IMR-90 (cell line): ENCODE measurements at regions not wholly inside any gene's neighbourhood (a gene's known extent, or its start where the extent isn't known, plus 50 kb on each side); places are given as distances from the start of the nearest gene placed in this dataset.
A peak's percentile ranks its signal among the peaks of the same experiment; 100 is the strongest.

Experiments
- ATAC-seq: fragments of 200-7000 bp; cut with Tn5 transposase; 2 replicates; pipeline ENCODE4 v1.9.1; 2020; ENCODE audit warnings: low read depth, mild to moderate bottlenecking, moderate library complexity
- BruUV-seq: library from RNA; stranded (reverse); fragments of 400-500 nt; replicated peaks from 2 replicates; lab custom pipeline; 2021; lab: Mats Ljungman, UMichigan
- CTCF ChIA-PET: fragments of 300-600 bp; formaldehyde crosslinking; extraction: SDS; loops from one replicate; lab custom pipeline; 2021; ENCODE audit warnings: antibody characterized with exemption; lab: Yijun Ruan, JAX
- POLR2A ChIA-PET: fragments of 300-600 bp; sonication (Branson Sonifier 250); formaldehyde crosslinking; loops from one replicate; lab custom pipeline; 2022; ENCODE audit warnings: antibody characterized with exemption; ENCODE audit not compliant: unreplicated experiment; lab: Charles Lee
- DNase-seq: peaks from one replicate; pipeline ENCODE4 v3.0.0; 2013
- H2AFZ ChIP-seq: replicated peaks from 2 replicates; pipeline ENCODE3; 2013; ENCODE audit warnings: low read length, mild to moderate bottlenecking; ENCODE audit not compliant: poor library complexity
- H2AK5ac ChIP-seq: 2 replicates; pipeline ENCODE4 v1.6.1; 2013; ENCODE audit warnings: low read depth, low read length, inconsistent platforms
- H2AK9ac ChIP-seq: replicated peaks from 2 replicates; pipeline ENCODE3; 2013; ENCODE audit warnings: mild to moderate bottlenecking, low read depth, low read length, moderate library complexity; ENCODE audit not compliant: poor library complexity
- H2BK120ac ChIP-seq: 2 replicates; pipeline ENCODE4 v1.6.1; 2013; ENCODE audit warnings: low read depth, low read length, inconsistent platforms
- H2BK15ac ChIP-seq: 3 replicates; pipeline ENCODE4 v1.6.1; 2013; ENCODE audit warnings: low read depth, low read length, inconsistent platforms
- H2BK20ac ChIP-seq: 2 replicates; pipeline ENCODE4 v1.6.1; 2013; ENCODE audit warnings: low read depth, mild to moderate bottlenecking, inconsistent platforms, low read length, moderate library complexity
- H2BK5ac ChIP-seq: 2 replicates; pipeline ENCODE4 v1.6.1; 2013; ENCODE audit warnings: mild to moderate bottlenecking, low read depth, low read length, inconsistent platforms; ENCODE audit not compliant: poor library complexity, severe bottlenecking
- H3K14ac ChIP-seq: replicated peaks from 2 replicates; pipeline ENCODE4 v1.6.1; 2013; ENCODE audit warnings: low read depth, low read length, inconsistent platforms
- H3K18ac ChIP-seq: 2 replicates; pipeline ENCODE4 v1.6.1; 2013; ENCODE audit warnings: low read depth, low read length, control low read depth
- H3K23ac ChIP-seq: 2 replicates; pipeline ENCODE4 v1.6.1; 2013; ENCODE audit warnings: low read depth, low read length, inconsistent platforms
- H3K27ac ChIP-seq: 2 replicates; pipeline ENCODE4 v1.5.1; 2013; ENCODE audit warnings: mild to moderate bottlenecking, control low read depth, low read length; ENCODE audit not compliant: insufficient read depth
- H3K27me3 ChIP-seq: 2 replicates; pipeline ENCODE4 v1.6.1; 2013; ENCODE audit warnings: low read length; ENCODE audit not compliant: control insufficient read depth, insufficient read depth
- H3K36me3 ChIP-seq: 2 replicates; pipeline ENCODE4 v1.6.1; 2013; ENCODE audit warnings: low read length, mixed read lengths; ENCODE audit not compliant: control insufficient read depth, insufficient read depth
- H3K4ac ChIP-seq: 2 replicates; pipeline ENCODE4 v1.6.1; 2013; ENCODE audit warnings: low read depth, low read length, inconsistent platforms
- H3K4me1 ChIP-seq: 2 replicates; pipeline ENCODE4 v1.6.1; 2013; ENCODE audit warnings: low read length, mixed read lengths; ENCODE audit not compliant: control insufficient read depth, insufficient read depth
- H3K4me2 ChIP-seq: 2 replicates; pipeline ENCODE4 v1.6.1; 2013; ENCODE audit warnings: low read depth, mild to moderate bottlenecking, control low read depth, low read length, moderate library complexity
- H3K4me3 ChIP-seq: 2 replicates; pipeline ENCODE4 v1.5.1; 2013; ENCODE audit warnings: low read depth, mild to moderate bottlenecking, control low read depth, low read length, moderate library complexity; ENCODE audit not compliant: insufficient read depth
- H3K56ac ChIP-seq: 2 replicates; pipeline ENCODE4 v1.6.1; 2013; ENCODE audit warnings: low read length, inconsistent platforms; ENCODE audit not compliant: insufficient read depth; ENCODE audit errors: extremely low read depth
- H3K79me1 ChIP-seq, 2 experiments: 2 replicates each; pipeline ENCODE4 v1.6.1; 2013; ENCODE audit warnings: low read length in 2 of 2, inconsistent platforms in 1 of 2, low read depth in 1 of 2
- H3K9ac ChIP-seq: 2 replicates; pipeline ENCODE4 v1.6.1; 2013; ENCODE audit warnings: low read depth, low read length, control low read depth
- H3K9me1 ChIP-seq: 2 replicates; pipeline ENCODE4 v1.6.1; 2013; ENCODE audit warnings: low read length, inconsistent platforms; ENCODE audit not compliant: insufficient read depth
- H3K9me3 ChIP-seq: 2 replicates; pipeline ENCODE4 v1.6.1; 2013; ENCODE audit warnings: low read length; ENCODE audit not compliant: control insufficient read depth, insufficient read depth
- H4K20me1 ChIP-seq: 2 replicates; pipeline ENCODE4 v1.6.1; 2013; ENCODE audit warnings: low read length, inconsistent platforms; ENCODE audit not compliant: insufficient read depth
- H4K5ac ChIP-seq: 2 replicates; pipeline ENCODE4 v1.6.1; 2013; ENCODE audit warnings: mild to moderate bottlenecking, low read depth, low read length, control low read depth
- H4K8ac ChIP-seq, 2 experiments: 2 replicates each; pipeline ENCODE4 v1.6.1; 2013; ENCODE audit warnings: low read depth in 2 of 2, low read length in 2 of 2, control low read depth in 1 of 2, inconsistent platforms in 1 of 2
- H4K91ac ChIP-seq: 2 replicates; pipeline ENCODE4 v1.6.1; 2013; ENCODE audit warnings: low read depth, low read length, inconsistent platforms; ENCODE audit not compliant: insufficient read depth
- BHLHE40 ChIP-seq: fragments of 150-350 bp; IDR thresholded peaks from 2 replicates; pipeline ENCODE4 v1.6.1; 2016; ENCODE audit warnings: mild to moderate bottlenecking, low read depth, low read length
- CEBPB ChIP-seq: IDR thresholded peaks from 2 replicates; pipeline ENCODE4 v1.6.1; 2012; ENCODE audit warnings: low read depth, low read length, improper control_type of control experiment
- CHD1 ChIP-seq: IDR thresholded peaks from 2 replicates; pipeline ENCODE4 v1.6.1; 2012; ENCODE audit warnings: low read depth, low read length, improper control_type of control experiment
- CTCF ChIP-seq: conservative IDR thresholded peaks from 2 replicates; pipeline ENCODE4 v1.5.1; 2012; ENCODE audit warnings: mild to moderate bottlenecking, low read depth, low read length, improper control_type of control experiment
- ELK1 ChIP-seq: fragments of 150-350 bp; IDR thresholded peaks from 2 replicates; pipeline ENCODE4 v1.6.1; 2016; ENCODE audit warnings: low read depth, mild to moderate bottlenecking, low read length, moderate library complexity, borderline replicate concordance
- FOS ChIP-seq: fragments of 150-350 bp; IDR thresholded peaks from 2 replicates; pipeline ENCODE4 v1.6.1; 2016; ENCODE audit warnings: low read depth, low read length
- MAFK ChIP-seq: IDR thresholded peaks from 2 replicates; pipeline ENCODE4 v1.6.1; 2012; ENCODE audit warnings: low read depth, low read length, improper control_type of control experiment
- MAZ ChIP-seq: IDR thresholded peaks from 2 replicates; pipeline ENCODE4 v1.6.1; 2012; ENCODE audit warnings: low read depth, mild to moderate bottlenecking, low read length, improper control_type of control experiment, moderate library complexity, borderline replicate concordance
- MXI1 ChIP-seq: IDR thresholded peaks from 2 replicates; pipeline ENCODE4 v1.6.1; 2012; ENCODE audit warnings: low read depth, mild to moderate bottlenecking, low read length, moderate library complexity, borderline replicate concordance
- NFE2L2 ChIP-seq: fragments of 150-350 bp; IDR thresholded peaks from 2 replicates; pipeline ENCODE4 v1.6.1; 2016; ENCODE audit warnings: low read depth, mild to moderate bottlenecking, low read length
- POLR2A ChIP-seq: IDR thresholded peaks from 2 replicates; pipeline ENCODE4 v1.6.1; 2012; ENCODE audit warnings: mild to moderate bottlenecking, low read depth, low read length
- RAD21 ChIP-seq: IDR thresholded peaks from 2 replicates; pipeline ENCODE4 v1.6.1; 2012; ENCODE audit warnings: low read length, improper control_type of control experiment
- RCOR1 ChIP-seq: IDR thresholded peaks from 2 replicates; pipeline ENCODE4 v1.6.1; 2012; ENCODE audit warnings: mild to moderate bottlenecking, low read length, improper control_type of control experiment; ENCODE audit not compliant: insufficient replicate concordance
- RFX5 ChIP-seq: IDR thresholded peaks from 2 replicates; pipeline ENCODE4 v1.8.0; 2012; ENCODE audit warnings: low read depth, mild to moderate bottlenecking, low read length, moderate library complexity
- SMC3 ChIP-seq: fragments of 150-350 bp; IDR thresholded peaks from 2 replicates; pipeline ENCODE4 v1.6.1; 2016; ENCODE audit warnings: low read depth, mild to moderate bottlenecking, antibody characterized with exemption, low read length, moderate library complexity
- dilution Hi-C: fragments of 300-500 bp; cut with HindIII; formaldehyde crosslinking; loops from one replicate; pipeline ENCODE4 v1.14.3; 2018; ENCODE audit warnings: low sequenced_read_pairs; ENCODE audit not compliant: unreplicated experiment
- in situ Hi-C: fragments of 300-500 bp; cut with MboI; formaldehyde crosslinking; loops from 3 replicates; pipeline ENCODE4 v1.14.3; 2019; ENCODE audit warnings: low sequenced_read_pairs, inconsistent platforms, mixed read lengths
- intact Hi-C: fragments of 100-400 bp; cut with micrococcal nuclease; formaldehyde crosslinking; loops from 2 replicates; pipeline ENCODE4 v1.10.0; 2022
- TF ChIP-seq, protein P1 (sequence below): fragments of 150-350 bp; IDR thresholded peaks from 2 replicates; pipeline ENCODE4 v1.6.1; 2017; ENCODE audit warnings: mild to moderate bottlenecking, antibody characterized with exemption, low read length, low read depth

GRCh38 chr2:14932285-14932684 lies 299.8 kb downstream of the LRATD1 start:
- Histone ChIP-seq H3K9me3 (peaks cover 10% of the 10 kb centered on the region), H2AFZ (no peak overlapping the region), H3K4me3 (no peak overlapping the region), H4K91ac (no peak overlapping the region), H3K79me1 (no peaks in the 10 kb centered on the region), H2BK120ac (no peak overlapping the region), H3K27ac (no peak overlapping the region), H3K9ac (no peak overlapping the region), H2BK5ac (no peak overlapping the region), H3K36me3 (no peaks in the 10 kb centered on the region), H4K8ac (no peak overlapping the region), H3K4ac (no peak overlapping the region), H2AK5ac (no peak overlapping the region), H3K27me3 (no peaks in the 10 kb centered on the region), H3K9me1 (no peaks in the 10 kb centered on the region), H3K18ac (no peak overlapping the region), H2AK9ac (no peak overlapping the region), H2BK20ac (no peak overlapping the region), H2BK15ac (no peak overlapping the region), H3K23ac (no peak overlapping the region), H4K5ac (no peak overlapping the region), H3K56ac (no peak overlapping the region), H3K4me2 (no peak overlapping the region), H3K14ac (no peak overlapping the region), H3K4me1 (no peaks in the 10 kb centered on the region), H4K20me1 (no peaks in the 10 kb centered on the region)
- ATAC-seq = no peak
- no peak for TF ChIP-seq CEBPB
- no peak for TF ChIP-seq BHLHE40
- TF ChIP-seq MAZ = no peak
- TF ChIP-seq RAD21 = no peak
- TF ChIP-seq, protein P1, sequence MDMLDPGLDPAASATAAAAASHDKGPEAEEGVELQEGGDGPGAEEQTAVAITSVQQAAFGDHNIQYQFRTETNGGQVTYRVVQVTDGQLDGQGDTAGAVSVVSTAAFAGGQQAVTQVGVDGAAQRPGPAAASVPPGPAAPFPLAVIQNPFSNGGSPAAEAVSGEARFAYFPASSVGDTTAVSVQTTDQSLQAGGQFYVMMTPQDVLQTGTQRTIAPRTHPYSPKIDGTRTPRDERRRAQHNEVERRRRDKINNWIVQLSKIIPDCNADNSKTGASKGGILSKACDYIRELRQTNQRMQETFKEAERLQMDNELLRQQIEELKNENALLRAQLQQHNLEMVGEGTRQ = no peak
- no peak for TF ChIP-seq MXI1
- no peak for TF ChIP-seq SMC3
- TF ChIP-seq MAFK = no peak
- TF ChIP-seq ELK1 = no peak
- TF ChIP-seq CHD1 = no peak
- no peak for TF ChIP-seq FOS
- TF ChIP-seq NFE2L2 = no peak
- TF ChIP-seq RCOR1 = no peak
- no peak for TF ChIP-seq POLR2A
- no peak for TF ChIP-seq CTCF
- TF ChIP-seq RFX5 = no peak
- CTCF ChIA-PET = no interaction called here
- dilution Hi-C loops (no loop called here), intact Hi-C loops (no loop called here), in situ Hi-C loops (no loop called here)
- BruUV-seq = no TSS peak
- POLR2A ChIA-PET = no interaction called here
- peak; percentile 4 for DNase-seq
